Glomerular visceral epithelial cell (primary cell): ENCODE measurements at regions not wholly inside any gene's neighbourhood (a gene's known extent, or its start where the extent isn't known, plus 50 kb on each side); places are given as distances from the start of the nearest gene placed in this dataset.
A peak's percentile ranks its signal among the peaks of the same experiment; 100 is the strongest.
"Not testable (repeated sequence)": the region's sequence is repeated elsewhere in the genome, so short reads cannot be mapped to it uniquely, and the experiment has no call there.

Source experiments
- DNase-seq: peaks from one replicate; pipeline ENCODE4 v3.0.0-alpha.2; 2016; ENCODE audit errors: extremely low spot score

DNA sequence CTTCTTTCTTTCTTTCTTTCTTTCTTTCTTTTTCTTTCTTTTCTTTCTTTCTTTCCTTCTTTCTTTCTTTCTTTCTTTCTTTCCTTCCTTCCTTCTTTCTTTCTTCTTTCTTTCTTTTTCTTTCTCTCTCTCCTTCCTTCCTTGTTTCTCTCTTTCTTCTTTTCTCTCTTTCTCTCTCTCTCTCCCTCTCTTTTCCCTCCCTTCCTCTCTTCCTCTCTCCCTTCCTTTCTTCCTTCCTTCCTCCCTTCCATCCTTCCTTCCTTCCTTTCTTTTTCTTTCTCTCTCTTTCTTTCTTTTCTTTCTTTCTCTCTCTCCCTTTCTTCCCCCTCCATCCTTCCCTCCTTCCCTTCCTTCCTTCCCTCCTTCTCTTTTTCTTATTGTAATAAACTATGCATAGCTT is 105.5 kb downstream of the ZBTB18 start:
- DNase-seq, result not testable (repeated sequence)

DNA sequence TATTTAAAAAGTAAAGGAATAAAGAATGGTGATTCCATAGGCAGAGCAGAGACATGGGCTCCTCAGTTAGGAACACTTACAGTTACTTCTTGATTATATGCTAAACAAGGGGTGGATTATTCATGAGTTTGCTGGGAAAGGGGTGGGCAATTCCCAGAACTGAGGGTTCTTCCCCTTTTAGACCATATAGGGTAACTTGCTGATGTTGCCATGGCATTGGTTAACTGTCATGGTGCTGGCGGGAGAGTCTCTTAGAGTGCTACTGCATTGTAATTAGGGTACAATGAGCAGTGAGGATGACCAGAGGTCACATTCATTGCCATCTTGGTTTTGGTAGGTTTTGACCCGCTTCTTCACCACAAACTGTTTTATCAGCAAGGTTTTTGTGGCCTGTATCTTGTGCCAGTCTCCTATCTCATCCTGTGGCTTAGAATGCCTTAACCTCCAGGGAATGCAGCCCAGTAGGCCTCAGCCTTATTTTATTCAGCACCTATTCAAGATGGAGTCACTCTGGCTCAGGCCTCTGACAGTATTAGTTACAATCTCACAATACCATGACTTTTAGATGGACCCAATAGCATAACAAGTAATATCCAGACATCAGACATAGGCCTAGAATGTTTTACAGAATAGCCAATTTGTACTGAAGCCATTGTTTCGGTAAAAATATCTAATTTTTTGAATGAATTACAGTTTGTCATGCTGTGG is 106.8 kb downstream of the ZBTB18 start:
- no peak for DNase-seq

DNA sequence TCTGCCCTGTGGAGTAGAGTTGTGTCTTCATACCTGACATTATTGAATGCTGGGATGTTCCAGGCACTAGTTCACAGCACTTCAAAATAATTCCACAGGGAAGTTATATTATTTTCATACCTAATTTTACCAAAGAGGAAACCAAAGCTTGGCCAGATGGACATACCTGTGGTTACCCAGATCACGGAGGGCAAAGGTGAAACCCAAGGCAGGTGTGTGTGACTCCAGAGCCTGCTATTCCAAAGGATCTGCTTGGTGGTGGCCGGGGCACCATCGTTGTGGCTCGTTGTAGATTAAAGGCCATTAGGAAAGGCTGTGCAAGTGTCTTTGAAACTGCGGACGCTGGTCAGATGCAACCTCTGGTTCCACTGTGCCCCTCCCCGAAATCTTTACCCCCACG is 108.6 kb downstream of the ZBTB18 start:
- no peak for DNase-seq

DNA sequence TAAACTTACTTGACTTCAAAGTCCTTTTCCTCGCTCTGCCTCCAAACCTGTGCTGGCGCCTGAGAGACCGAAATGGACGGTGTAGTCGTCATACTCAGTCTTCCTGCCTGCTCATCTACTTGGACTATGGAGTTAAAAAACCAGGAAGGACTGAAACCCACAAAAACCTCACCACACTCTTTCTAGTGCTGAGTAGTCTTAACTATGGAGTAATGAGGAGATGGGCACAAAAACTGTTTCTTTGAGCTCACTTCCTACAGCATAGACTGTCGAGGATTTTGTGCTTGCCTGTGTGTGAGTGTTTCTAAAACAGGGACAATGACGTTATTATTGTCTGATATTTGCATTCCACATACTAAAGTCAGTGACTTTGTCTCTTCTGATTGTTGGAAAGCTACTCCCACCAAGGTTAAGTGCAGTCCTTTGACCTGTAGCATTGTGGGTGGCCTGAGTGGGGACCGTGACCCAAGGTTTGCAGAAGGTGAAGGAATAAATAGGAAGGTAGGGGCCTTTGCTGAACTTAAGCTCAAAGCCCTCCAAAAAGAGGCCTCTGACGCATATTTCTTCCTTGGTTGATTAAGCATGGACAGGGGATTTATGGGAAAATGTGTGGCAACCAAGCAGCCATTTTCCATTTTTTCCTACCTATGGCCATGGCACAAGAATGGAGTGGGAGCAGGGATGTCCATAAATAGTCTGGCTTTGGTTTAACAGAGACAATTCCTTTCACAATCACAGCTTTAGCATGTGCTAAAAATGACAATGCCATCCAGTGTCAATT is 109.6 kb downstream of the ZBTB18 start:
- DNase-seq, result no peak

DNA sequence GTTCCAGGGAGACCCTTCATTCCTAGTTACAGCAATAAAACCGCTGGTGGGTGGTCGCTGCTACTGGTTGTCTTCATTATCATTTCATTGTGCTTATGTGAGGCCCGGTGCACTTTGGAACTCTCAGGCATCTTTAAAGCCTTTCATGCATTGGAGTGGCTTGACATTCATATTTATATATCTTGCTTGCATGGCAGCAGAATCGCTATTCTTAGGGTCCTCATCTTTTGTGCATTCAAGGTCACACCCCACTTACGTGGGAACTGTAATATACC is 110.1 kb downstream of the ZBTB18 start:
- DNase-seq, result no peak

DNA sequence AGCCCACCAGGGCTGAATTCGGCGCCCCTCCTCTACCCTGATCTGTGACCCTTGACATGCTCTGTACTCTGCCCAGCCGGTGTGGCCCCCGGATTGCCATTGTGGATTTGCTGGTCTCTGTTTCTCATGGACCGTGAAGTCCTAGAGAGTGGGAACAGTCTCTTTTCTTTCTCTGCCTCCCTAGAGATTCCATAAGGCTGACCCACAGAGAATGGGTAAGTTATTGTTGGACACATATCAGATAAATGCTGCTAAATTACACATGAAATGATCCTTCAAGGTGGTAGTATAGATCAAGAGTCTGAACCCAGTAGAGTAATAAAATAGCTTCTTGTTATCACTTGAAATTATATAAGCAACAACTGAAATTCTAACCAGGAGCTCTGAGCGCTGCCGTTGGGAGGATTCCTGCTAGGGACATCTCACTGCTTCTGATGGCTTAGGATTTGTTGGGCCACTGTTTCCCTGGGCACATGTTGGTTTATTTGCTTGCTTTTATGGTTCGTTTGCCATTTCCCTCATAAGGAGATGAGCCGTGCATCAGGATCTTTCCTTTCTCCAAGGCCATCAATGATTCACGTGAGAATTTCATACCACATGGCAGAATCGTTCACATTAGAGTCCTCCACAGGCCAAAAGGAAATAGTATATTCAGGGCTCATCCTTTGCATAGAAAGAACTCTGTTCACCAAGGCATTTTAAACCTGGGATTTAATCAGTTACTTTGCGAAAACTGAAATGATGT is 111.9 kb downstream of the ZBTB18 start:
- DNase-seq, result peak; percentile 59

DNA sequence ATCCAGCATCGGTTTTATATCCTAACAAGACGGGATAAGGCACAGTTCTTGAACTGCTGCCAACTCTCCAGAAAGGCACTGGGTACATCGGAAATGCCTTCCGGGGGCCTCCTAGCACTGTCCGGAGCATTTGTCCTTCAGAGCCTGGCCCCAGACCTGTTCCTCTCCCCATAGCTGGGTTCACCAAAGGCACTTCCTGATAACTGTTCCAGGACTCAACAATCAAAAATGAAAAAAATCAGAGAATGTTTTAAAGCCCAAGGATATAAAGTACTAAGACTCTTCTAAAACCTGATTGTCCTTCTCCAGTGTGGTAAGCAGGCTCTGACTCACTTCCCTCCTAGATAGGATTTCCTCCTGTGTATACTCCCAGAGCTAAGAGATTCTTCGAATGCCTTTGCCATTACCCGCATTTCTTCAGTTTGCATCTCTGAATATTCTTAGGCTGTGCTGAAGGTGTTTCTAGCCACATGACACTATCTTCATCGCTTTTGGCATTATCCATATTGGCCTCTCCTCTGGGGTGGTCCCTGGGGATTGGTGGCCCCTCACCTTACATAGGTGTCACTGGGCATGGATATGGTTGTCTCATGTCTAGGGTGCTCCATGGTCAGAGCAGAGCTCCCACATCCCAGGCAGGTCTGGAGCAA is 112.9 kb downstream of the ZBTB18 start:
- DNase-seq, result peak; percentile 95

DNA sequence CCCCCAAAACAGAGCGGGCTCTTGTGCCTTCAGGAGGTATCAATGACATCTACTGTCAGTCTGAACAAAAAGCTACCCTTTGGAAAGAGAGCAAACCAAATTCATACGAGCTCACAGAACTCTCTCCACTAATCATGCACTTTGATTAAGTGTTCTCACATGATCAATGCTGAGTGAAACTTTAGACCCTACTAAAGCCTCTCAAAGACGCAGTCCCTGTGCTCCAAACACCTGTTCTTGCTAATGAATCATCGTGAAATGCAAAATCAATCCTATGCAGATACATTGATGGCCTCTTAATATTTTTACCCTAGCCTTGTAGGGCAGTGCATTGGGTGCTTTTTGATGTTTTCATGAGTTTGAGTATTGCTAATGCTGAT is 113.4 kb downstream of the ZBTB18 start:
- DNase-seq, result no peak

DNA sequence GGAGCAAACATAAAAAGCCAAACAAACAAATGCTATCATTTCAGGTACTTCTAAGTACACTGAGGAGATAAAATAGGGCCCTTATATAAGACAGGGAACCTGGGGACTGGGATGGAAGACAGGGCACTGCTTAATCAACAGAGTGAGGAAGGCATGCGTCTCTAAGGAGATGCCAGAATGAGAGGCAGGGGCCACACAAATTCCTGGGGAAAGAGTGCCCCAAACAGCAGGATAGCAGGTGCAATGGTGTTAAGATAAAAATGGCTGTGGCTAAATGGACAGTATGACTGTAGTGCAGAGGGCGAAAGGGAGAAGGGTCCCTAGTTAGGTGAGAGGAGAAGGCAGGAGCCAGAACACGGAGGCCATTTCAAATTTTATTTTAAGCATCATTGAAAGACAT is 113.9 kb downstream of the ZBTB18 start:
- DNase-seq, result no peak

DNA sequence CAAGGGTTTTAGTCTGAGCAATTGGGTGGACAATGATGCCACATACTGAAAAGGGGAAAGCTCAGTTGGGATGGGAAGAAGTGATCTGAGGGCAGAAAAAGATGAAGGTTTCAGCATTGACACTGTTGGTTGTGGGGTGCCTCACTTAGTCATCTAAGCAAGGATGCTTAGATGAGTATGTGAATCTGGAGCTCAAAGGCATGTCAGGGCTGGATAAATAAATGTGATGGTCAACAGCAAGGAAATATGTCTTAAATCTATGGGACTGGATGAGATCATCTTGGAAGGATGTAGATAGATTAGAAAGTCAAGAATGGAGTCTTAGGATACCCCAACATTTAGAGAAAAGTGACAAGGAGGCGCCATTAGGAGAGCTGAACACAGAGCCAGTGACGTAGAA is 114.6 kb downstream of the ZBTB18 start:
- DNase-seq, result no peak

DNA sequence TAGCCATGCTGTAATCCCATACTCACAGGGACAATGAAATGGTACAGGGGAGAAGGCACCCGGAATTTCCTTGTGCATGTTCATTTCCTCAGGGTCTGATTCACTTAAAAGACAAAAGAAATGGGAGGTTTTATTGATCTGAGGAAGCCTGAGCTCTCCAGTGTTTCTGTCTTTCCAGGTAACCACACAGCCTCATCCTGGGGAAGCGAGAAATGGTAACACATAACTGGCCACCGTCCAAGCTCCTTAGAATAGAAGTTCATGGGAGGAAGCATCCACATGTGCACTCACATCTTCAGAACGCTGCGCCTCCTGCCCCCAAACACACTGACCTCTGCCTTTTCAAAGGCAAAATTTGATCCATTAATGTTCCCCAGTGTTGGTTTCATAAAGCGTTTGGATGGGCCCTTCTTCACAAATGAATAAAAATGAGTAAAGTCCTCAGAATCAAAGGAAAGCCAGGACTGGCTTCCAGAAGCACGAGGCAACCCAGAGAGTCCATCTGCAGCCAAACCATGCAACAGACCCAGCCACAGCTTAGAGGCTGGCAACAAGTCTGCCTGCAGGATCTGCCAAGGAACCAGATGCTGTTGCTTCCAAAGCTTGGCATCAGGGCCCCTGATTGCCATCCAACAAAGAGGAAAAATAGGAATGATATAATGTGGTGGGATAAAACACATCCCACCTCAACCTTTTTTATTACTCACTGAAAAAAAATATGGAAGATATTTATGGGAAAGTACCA is 120.3 kb downstream of the ZBTB18 start:
- no peak for DNase-seq

DNA sequence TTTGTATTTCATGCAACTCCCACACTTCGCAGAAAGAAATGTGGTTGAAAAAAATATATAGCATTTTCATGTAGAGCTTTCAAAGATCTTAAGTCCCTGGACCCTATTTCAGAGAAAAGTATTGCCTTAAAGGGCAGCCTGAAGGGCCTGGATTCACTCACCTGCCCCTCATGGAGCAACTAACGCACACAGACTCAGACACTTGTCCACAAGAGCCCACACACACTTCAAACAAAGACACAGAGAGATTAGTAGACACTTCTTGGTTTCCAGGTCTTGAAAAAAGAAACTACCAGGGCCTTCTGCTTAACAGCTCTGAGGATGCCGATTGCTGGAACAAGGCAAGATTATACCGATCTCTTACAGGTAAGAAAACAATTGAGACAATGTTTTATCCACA is 122.2 kb downstream of the ZBTB18 start:
- no peak for DNase-seq

DNA sequence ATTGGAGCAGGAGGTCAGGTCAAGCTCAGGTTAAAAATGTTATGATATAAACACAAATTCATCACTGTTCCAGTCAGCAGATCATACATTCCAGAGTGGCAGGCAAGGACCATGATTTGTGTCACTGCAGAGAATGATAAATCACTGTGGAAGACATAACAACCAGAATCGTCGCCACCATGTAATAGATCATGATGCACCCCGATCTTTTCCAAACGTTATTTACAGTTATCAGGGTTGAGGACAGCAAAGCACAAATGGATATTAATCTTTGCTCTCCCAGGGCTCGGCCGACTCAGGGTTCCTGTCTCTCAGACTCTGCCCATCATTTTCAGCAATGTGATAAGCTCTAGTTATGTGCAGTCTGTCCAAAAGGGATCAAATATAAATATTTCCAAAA is 122.7 kb downstream of the ZBTB18 start:
- DNase-seq, result no peak

DNA sequence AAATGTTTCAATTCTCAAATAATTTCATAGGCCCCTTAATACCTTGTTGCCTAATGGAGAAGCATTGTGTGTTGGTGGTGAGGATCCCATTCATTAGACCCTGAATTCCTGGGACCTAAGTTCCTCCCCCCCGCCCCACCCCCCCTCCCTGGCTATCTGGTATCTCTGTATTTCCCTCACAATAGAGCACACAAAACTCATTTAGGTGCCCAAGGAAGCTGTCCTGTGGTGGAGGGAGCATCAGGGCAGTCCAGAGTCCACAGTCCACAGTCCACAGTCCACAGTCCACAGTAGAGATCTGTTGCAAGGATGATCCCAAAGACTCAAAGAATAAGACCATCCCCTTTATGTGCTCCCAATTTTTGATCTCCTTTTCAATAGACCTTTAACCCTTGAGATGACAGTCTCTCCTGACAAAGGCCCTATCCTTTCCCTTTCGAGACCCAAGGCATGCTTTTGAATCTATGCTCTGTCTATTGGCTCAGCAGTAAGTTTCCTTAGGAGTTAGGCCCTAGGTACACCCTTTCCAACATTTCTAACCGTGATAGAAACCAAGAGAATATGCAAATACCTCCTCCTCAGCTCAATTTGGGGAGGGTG is 123.9 kb downstream of the ZBTB18 start:
- no peak for DNase-seq

DNA sequence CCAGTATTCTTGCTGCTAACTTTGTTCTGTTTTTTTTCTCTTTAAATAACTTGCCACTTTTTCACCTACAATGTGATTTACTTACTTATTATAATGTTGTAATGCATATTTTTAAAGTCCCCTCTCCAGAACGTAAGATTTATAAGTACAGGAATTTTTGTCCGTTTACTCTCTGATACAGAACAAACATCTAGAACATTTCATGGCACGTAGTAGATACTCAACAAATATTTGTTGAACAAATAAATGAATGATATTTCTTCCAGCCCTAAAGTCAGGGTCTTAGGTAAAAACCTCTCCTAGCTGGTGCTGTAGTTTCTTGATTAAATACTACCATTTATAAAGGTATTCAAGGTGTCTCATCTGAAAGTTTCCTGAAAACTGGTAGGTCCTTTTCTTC is 125.1 kb downstream of the ZBTB18 start:
- DNase-seq, result no peak

DNA sequence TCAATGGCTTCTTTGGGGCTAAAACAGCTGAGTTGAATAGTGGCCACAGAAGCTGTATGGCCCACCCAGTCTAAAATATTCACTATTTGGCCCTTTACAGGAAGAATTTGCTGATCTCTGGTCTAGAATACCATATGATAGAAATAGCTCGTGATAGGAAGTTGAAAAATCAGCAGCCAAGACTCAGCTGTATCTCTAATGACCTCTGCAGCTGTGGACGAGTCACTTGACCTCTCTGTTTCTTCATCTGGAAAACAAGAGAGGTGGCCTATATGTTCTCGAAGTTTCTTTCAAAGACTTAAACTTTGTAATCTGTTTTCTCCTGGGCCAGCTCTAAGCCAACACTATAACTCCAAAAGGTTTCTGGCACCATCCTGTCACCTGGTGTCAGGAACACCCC is 129.2 kb downstream of the ZBTB18 start:
- DNase-seq, result peak; percentile 12

DNA sequence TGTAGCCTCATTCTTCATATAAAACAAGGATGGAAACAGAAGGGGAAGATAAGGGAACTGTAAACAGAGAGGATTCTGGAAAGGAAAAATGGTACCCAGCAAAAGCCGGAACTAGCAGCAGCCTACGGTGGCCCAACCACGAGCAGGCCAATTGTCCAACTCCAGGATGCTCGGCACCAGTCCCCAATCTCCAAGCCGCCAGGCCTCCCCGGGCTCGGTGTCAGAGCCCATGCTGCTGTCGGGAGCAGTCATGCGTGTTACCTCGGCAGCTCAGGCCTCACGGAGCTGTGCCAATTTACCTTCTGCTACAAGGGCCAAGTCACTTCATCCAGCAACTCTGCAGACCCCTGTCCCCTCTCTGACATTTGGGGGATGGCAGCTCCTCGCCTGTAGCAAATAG is 130.8 kb downstream of the ZBTB18 start:
- DNase-seq, result no peak

DNA sequence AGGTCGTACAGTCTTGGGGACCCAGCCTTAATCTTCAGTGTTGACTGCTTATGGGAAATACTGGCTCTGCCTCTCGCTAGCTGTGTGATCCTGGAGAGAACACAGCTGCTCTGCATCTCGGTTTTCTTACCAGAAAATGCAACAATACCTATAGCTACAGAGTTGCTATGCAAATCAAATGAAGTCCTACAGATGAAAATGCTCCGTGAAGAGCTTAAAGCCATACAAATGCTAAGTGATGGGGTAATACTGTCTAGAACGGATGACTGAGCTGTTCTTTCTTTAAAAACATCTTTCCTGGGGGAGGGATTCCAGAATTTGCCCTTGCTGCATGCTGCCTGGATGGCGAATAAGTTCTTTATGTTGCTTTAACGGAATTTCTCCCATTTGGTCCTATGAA is 132.0 kb downstream of the ZBTB18 start:
- no peak for DNase-seq

DNA sequence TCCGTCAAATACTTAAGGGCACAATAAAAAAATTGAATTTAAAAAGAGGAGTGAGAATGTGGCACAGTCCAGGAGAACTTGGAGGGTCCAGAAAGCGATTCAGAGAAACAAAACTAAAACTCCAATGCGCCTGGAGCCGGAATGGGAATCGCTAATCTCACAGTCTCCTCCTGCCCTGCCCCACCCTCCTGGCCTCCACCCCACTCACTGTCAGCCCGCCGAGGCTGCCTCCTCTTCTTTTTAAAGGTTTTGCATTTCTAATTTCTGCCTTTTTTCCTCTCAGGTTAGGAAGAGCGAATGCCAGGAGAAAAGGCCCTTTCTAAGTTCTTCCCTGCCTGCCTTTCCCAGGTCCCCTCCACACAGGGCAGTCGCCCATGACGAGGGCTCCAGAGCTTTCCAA is 135.3 kb downstream of the ZBTB18 start:
- no peak for DNase-seq

DNA sequence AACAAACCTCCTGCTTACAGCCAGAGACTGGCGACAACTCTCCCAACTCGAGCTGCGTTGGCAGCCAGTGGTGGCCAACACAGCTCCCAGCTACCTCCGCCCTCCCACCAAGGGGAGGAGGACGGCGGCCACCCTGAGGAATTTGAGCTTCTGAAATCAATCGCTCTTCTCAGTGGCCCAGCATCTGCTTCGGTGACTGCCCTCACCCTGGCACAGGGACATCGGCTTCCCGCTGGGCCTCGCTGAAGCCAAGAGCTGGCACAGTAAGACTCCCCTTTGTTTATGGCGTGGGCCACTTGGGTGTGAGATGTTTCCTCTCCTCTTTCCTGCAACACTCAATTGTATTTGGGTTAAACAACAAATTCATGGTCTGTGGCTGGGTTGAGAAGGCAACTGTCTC is 136.2 kb downstream of the ZBTB18 start:
- no peak for DNase-seq

DNA sequence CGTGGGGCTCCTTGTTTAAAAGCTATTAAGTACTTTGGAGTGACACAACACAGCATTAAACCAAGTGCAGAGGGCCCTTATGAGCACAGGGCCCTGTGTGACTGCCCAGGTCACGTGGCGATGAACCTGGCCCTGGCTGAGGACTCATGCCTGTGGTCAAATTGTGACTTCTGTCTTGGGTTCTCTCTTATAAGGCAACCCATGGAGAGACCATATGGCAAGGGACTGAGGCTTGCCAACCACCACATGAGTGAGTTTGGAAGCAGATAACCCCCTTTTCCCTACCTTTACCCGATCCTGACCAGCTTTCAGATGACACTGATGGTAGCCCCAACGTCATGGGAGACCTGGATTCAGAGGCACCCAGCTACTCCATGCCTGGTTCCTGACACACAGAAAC is 140.5 kb downstream of the ZBTB18 start:
- DNase-seq, result no peak

DNA sequence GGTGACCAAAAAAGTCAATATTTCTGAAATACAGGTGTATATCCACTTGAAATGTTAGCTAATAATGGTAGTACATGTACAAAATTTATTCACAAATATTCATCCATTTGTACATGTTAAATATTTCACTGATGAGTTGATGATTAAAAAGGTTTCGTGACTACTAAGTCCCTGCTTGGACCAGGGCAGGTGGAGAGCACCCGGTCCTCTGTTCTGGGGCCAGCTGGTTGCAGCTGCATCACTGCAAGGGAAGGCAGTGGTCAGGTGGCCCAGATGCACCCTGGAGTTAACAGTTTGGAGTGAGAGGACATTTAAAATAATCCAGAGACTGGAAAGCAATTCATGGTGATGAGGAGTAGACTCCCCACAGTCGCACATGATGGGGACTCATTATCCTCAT is 141.2 kb downstream of the ZBTB18 start:
- DNase-seq, result no peak
